H1 (cell line): ENCODE measurements at regions not wholly inside any gene's neighbourhood (a gene's known extent, or its start where the extent isn't known, plus 50 kb on each side); places are given as distances from the start of the nearest gene placed in this dataset.

Experiments
- BACH1 ChIP-seq: IDR thresholded peaks from 2 replicates; pipeline ENCODE4 v1.6.1; 2012; ENCODE audit warnings: low read length, improper control_type of control experiment
- CHD2 ChIP-seq: IDR thresholded peaks from 2 replicates; pipeline ENCODE4 v1.6.1; 2012; ENCODE audit warnings: low read length, improper control_type of control experiment
- EZH2 ChIP-seq: fragments of 200-600 bp; sonication (generic); IDR thresholded peaks from 2 replicates; pipeline ENCODE4 v1.7.1; 2012; ENCODE audit warnings: low read depth, mild to moderate bottlenecking, moderate library complexity, low read length, inconsistent platforms; ENCODE audit not compliant: severe bottlenecking
- JUN ChIP-seq: IDR thresholded peaks from 2 replicates; pipeline ENCODE4 v1.6.1; 2011; ENCODE audit warnings: low read depth, mild to moderate bottlenecking, improper control_type of control experiment, low read length
- PHF8 ChIP-seq: fragments of 200-600 bp; sonication (generic); conservative IDR thresholded peaks from 2 replicates; pipeline ENCODE4 v1.7.1; 2012; ENCODE audit warnings: low read depth, mild to moderate bottlenecking, inconsistent platforms, low read length, moderate library complexity
- SIN3A ChIP-seq, 2 experiments: IDR thresholded peaks in 1 of 2; conservative IDR thresholded peaks in 1 of 2; 2 replicates each; pipeline ENCODE4 v1.6.1; 2011 to 2012; ENCODE audit warnings: low read length in 2 of 2, improper control_type of control experiment in 1 of 2, low read depth in 1 of 2, mild to moderate bottlenecking in 1 of 2
- TAF1 ChIP-seq: IDR thresholded peaks from 2 replicates; pipeline ENCODE4 v1.6.1; 2011; ENCODE audit warnings: mild to moderate bottlenecking, low read depth, low read length
- TF ChIP-seq, protein P1 (sequence below): IDR thresholded peaks from 2 replicates; pipeline ENCODE4 v1.6.1; 2012; ENCODE audit warnings: inconsistent platforms

DNA sequence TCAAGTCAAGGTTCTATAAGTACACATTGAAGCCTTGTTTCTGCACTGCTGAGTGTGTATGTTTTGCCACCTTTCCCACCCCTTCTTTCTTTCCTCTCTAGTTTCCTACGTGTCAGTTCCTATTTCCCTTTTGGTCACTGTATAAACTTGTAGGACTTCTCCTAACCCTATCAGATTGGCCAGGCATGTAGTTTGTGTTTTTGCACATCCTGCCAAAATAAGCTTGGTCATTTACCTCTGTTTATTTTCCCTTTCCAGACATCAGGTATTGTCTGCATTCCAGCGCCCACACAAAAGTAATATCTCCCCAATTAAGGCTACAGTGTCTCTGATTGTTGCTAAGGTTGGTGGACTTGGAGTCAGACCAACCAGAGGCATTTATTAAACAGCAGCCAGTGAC is 252.9 kb upstream of the MPDZ start (continued):
- TF ChIP-seq JUN (no peak), BACH1 (no peak), TAF1 (no peak), PHF8 (no peak), EZH2 (no peak), SIN3A (conservative IDR thresholded peaks at IDR 0.05 in 1 of 2, IDR thresholded peaks at IDR 0.05 in 1 of 2; ENCODE audit: low read depth in 1 of 2, low read length in 2 of 2) (no peak), CHD2 (no peak)
- TF ChIP-seq, protein P1, sequence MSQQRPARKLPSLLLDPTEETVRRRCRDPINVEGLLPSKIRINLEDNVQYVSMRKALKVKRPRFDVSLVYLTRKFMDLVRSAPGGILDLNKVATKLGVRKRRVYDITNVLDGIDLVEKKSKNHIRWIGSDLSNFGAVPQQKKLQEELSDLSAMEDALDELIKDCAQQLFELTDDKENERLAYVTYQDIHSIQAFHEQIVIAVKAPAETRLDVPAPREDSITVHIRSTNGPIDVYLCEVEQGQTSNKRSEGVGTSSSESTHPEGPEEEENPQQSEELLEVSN = no peak
